Middle frontal gyrus (tissue), 1 donor: ENCODE measurements at regions not wholly inside any gene's neighbourhood (a gene's known extent, or its start where the extent isn't known, plus 50 kb on each side); places are given as distances from the start of the nearest gene placed in this dataset.
"Not testable (repeated sequence)": the region's sequence is repeated elsewhere in the genome, so short reads cannot be mapped to it uniquely, and the experiment has no call there.

Experiments
- DNase-seq: peaks from one replicate; pipeline ENCODE4 v3.0.0-alpha.2; 2015; ENCODE audit warnings: low spot score; ENCODE audit errors: extremely low spot score

DNA sequence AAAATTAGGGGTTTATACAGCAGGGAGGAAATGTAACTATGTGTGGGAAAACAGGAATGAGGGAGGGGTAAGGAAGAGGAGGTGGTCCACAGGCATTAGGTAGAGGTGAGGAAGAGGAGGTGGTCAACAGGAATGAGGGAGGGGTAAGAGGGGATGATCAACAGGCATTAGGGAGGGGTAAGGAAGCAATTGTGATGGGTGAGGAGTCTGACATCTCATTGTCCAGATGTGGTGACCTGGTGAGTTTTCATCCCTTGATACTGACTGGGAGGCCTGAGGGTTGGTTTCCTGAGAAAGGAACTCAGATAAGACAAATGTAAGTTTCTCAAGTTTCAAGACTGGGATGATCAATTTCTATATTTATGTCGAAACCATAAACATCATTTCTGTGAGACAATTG, 206.2 kb upstream of the C16orf82 start:
- DNase-seq, result no peak

DNA sequence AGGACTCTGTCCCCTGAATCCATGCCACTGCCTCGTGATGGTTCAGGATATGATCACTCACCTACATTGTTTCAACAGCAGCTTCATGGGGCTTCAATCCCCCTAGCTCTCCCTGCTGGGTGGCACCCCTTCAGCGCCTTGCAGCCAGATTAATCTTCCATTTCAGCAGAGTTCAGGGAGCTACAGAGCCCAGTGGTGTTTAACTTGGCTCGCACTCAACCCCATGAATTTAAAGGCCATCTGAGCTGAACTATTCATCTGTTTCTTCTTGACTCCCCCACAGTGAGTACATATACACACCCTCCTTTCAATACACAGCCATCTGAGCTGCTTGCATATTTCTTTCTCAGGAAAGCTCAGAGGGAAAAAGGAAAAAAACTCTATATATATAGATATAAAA, 202.8 kb upstream of the C16orf82 start:
- DNase-seq, result no peak

GRCh38 chr16:26874318-26874717, 192.4 kb upstream of the C16orf82 start:
- not testable (repeated sequence) for DNase-seq

- DNase-seq, result no peak
These were observed 189.3 kb upstream of the C16orf82 start for GRCh38 chr16:26877421-26877820.

GRCh38 chr16:26885674-26886073, 181.1 kb upstream of the C16orf82 start:
- no peak for DNase-seq

DNA sequence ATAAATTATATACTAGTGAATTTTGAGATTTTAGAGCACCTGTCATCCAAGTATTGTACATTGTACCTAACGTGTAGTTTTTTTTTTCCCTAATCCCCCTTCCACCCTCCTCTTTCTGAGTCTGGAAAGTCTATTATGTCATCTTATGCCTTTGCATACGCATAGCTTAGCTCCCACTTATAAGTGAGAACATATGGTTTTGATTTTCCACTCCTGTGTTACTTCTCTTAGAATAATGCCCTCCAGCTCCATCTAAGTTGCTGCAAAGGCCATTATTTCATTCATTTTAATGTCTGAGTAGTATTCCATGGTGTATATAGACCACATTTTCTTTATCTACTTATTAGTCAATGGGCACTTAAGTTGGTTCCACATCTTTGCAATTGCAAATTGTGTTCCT, 177.0 kb upstream of the C16orf82 start:
- DNase-seq, result no peak

DNA sequence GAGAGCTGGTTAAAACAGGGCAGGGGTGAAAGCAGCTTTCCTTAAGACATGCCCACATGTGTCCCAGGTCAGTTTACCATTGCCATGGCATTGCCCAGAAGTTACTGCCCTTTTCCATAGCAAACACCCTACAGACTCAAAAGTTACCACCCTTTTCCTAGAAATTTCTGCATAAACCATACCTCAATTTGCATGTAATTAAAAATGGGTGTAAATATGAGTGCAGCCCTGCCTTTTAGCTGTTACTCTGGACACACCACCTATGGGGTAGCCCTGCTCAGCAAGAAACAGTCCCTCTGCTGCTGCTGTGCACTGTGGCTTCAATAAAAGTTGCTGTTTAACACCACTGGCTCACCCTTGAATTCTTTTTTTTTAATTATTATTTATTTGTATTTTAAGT, 168.5 kb upstream of the C16orf82 start:
- DNase-seq, result no peak

DNA sequence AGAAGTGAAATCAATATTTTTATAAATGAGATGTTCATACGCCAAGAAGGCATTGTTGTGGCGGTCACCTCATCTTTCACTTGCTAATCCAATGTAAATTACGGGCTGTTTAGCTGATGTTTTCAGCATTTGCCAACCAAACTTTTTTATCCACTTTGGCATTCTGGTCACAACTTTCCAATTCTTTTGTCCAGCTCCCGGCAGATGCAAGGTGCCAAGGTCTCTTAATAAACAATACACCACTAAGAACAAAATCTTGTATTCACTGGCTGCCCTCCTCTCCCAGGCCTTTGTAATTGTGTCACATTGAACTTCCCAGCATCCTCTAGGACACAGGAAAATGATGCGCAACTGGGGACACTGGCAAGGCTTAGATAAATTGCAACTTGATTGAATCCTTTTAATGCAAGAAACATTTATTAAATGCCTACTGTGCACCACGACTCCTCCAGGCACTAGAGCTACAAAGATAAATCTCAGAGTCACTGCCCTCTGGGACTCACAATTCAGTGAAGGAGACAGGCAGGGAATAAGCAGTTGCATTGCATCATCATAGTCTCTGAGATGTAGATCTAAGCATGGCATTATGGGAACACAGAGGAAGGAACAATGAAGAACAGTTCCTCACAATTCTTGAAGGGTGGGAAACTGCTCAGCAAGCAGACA, 165.4 kb upstream of the C16orf82 start:
- DNase-seq, result no peak

DNA sequence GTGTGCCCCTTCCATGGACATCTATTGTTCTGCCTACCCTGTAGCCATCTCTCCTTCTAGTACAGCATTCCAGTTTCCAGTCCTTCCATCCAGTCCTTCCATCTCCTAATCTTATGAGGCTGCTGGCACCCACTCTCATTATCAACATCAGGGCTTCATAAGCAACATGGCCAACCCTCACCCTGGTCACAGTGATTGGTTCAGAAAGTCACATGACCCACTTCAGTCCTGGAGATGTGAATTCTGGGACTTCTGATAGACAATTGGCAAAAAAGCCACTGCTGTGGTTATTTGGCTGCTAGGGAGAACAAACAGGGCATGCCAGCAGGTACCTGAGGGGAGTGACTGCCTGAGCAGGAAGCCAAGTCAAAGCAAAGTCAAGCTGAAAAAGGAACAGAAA, 164.7 kb upstream of the C16orf82 start:
- no peak for DNase-seq

DNA sequence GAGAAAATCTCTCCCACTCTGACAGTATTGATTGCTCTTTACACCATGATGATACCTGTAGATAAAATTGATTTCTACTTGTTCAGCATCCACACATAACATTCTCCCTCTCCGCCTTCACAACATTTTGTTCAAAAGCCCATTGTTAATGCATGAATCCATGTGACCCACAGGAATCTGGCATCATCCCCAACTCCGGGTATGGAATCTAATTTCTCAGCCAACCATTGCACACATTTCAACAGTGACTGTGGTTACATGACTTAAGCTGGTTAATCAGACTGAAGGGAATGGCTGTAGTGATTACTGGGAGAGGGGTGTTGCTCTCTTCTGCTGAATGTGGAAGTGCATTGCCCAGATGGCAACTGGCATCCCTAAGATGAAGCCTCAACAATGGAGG, 161.4 kb upstream of the C16orf82 start:
- no peak for DNase-seq

- DNase-seq, result no peak
These were observed 157.1 kb upstream of the C16orf82 start for GRCh38 chr16:26909623-26910022.

GRCh38 chr16:26911436-26911835, 155.3 kb upstream of the C16orf82 start:
- no peak for DNase-seq

- no peak for DNase-seq
These were observed 152.9 kb upstream of the C16orf82 start for GRCh38 chr16:26913851-26914250.

GRCh38 chr16:26930786-26931581, 135.7 kb upstream of the C16orf82 start:
- no peak for DNase-seq

DNA sequence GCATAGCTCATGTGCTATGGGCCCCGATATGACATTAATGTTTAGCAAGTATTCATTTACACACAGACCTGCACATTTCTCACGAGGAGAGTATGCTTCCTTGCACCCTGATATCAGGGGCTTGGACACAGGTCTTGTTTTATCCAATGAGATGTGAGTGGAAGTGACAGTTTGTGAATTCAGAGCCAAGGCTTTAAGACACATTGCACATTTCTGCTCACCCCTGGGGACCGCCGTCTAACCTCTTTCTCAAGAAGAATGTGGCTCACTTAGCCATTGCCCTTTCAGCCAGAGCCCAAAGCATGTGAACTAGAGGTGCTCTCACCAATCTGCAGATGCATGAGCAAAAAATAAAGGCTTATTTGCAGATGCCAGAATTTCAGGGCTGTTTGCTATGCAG, 116.1 kb upstream of the C16orf82 start:
- no peak for DNase-seq

- no peak for DNase-seq
These were observed 114.8 kb upstream of the C16orf82 start for GRCh38 chr16:26951950-26952349.

DNA sequence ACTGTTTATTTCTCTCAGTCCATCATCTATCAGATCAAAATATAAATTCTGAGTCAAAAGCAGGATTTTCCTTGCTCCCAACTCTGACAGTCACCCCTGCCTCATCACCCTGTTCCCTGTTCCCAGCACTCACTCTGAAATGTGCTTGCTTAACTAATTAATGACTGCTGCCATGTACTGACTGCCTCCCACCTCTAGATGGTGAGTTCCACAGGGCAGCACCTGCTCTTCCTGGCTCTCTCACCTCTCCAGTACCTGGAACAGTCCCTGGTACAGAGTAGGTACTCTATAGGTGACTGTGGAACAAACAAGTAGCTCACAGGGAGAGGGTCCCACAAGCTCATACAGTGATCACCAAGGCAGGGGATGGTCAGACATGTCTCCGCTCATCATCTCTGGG, 114.3 kb upstream of the C16orf82 start:
- DNase-seq, result no peak

GRCh38 chr16:26957283-26957859, 109.4 kb upstream of the C16orf82 start:
- no peak for DNase-seq

DNA sequence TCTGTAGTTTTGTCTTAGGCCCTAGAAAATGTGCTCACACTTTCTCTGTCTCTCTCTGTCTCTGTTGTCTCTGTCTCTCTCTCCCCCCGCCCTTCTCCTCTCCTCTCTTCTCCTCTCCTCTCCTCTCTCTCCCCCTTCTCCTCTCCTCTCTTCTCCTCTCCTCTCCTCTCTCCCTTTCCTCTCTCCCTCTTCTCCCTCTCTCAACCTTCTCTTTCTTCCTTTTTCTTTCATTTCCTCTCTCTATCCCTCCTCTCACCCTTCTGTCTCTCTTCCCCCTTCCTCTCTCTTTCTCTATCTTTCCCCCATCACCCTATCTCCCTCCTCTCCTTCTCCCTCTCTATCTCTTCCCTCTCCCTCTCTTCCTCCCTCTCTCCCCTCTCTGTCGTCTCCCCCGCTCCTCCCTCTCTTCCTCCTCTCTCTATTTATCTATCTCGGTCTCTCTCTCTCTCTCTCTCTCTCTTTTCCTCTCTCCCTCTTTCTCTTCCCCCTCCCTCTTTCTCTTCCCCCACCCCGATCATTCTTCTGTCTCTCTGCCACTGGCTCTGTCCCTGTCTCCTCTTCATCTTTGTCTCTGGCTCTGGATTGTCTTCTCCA, 107.2 kb upstream of the C16orf82 start:
- no peak for DNase-seq

GRCh38 chr16:26961459-26961858, 105.3 kb upstream of the C16orf82 start:
- DNase-seq, result no peak

- no peak for DNase-seq
These were observed 103.6 kb upstream of the C16orf82 start for GRCh38 chr16:26963109-26963508.

GRCh38 chr16:26969589-26970231, 97.0 kb upstream of the C16orf82 start:
- DNase-seq, result no peak
